Brain microvascular endothelial cell (primary cell): ENCODE measurements at regions not wholly inside any gene's neighbourhood (a gene's known extent, or its start where the extent isn't known, plus 50 kb on each side); places are given as distances from the start of the nearest gene placed in this dataset.
A peak's percentile ranks its signal among the peaks of the same experiment; 100 is the strongest.

Source experiments
- DNase-seq: peaks from one replicate; pipeline ENCODE4 v3.0.0-alpha.2; 2020
- H3K27ac ChIP-seq: fragments of 250-450 bp; sonication (Bioruptor Pico); 2 replicates; pipeline ENCODE4 v1.5.1; 2020; ENCODE audit warnings: mild to moderate bottlenecking, moderate library complexity
- H3K27me3 ChIP-seq: fragments of 250-450 bp; sonication (Bioruptor Pico); replicated peaks from 2 replicates; pipeline ENCODE4 v1.5.1; 2020; ENCODE audit warnings: mild to moderate bottlenecking
- H3K36me3 ChIP-seq: fragments of 250-450 bp; sonication (Bioruptor Pico); replicated peaks from 2 replicates; pipeline ENCODE4 v1.5.1; 2020; ENCODE audit warnings: mild to moderate bottlenecking
- H3K4me3 ChIP-seq: 2 replicates; pipeline ENCODE4 v1.5.1; 2011; ENCODE audit warnings: low read depth, mild to moderate bottlenecking, control low read depth, low read length, moderate library complexity
- CTCF ChIP-seq: IDR thresholded peaks from 2 replicates; pipeline ENCODE4 v1.5.1; 2011; ENCODE audit warnings: low read depth, mild to moderate bottlenecking, moderate library complexity, low read length, control low read depth, inconsistent platforms; ENCODE audit errors: missing control alignments
- in situ Hi-C: cut with HindIII; loops from 2 replicates; pipeline ENCODE4 v1.10.0; 2017; ENCODE audit warnings: low sequenced_read_pairs, low pct_ligation_motif_present

DNA sequence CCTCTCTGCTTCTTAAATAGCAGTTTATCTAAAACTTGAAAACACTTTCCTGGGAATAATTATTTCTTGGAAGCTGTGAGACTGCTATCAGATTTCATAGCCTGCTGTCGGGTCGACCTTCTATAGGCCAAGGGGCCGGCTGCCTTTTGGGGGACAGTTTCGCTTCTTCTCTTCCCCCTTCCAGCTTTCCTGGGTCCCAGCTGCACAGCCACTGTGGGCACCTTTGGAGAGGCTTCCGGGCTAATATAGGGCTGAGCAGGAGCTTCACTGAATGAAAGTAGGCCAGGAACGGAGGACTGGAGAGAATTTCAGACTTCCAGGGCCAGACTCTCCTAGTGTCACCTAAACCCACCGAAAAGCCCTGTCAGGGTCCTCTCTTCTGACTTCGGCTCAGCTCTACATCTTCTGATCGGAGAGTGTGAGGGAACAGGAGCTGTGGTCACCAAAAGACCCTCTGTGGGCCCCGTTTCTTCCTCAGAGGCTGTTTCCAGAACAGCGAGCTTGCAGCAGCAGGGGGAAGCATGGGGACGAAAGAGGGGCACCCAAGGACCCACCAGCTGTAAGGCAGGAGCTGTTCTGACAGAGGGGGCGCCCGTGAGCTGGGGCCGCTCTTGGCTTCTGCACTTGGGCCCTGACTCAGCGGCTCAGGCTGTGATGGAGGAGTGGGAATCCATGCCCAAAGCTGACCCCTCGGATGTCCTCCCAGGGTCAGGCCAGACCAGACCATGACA is 620.6 kb downstream of the BCOR start:
- Histone ChIP-seq H3K36me3 (no peaks in the 10 kb centered on the region), H3K4me3 (no peak overlapping the region), H3K27ac (no peak overlapping the region), H3K27me3 (no peaks in the 10 kb centered on the region)
- TF ChIP-seq CTCF = peak; percentile 45
- no peak for DNase-seq
- in situ Hi-C loops = no loop called here

DNA sequence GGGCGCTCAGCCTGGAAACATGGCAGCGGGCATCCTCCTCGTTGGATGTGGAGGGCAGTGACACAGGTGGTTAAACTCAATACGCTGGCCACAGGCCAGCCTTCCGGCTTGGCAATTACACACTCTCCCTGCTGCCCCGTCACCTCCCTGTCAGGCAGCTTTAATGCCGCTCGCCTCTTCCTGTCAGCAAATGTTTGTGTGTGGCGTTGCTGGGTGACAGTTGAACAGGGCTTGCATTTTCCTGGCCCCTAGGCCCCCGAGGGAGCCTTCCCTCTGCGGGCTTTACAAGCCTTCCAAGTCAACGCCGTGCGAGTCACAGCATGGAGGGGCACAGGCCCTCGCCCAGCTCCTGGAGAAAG is 620.0 kb downstream of the BCOR start:
- no peak for TF ChIP-seq CTCF
- in situ Hi-C loops = no loop called here
- no peaks in the 10 kb centered on the region for H3K27me3 ChIP-seq
- H3K36me3 ChIP-seq = no peaks in the 10 kb centered on the region
- DNase-seq = peak; percentile 9
- H3K27ac ChIP-seq = no peak overlapping the region
- no peak overlapping the region for H3K4me3 ChIP-seq

- no peak for DNase-seq
- Histone ChIP-seq H3K27ac (no peak overlapping the region), H3K36me3 (no peaks in the 10 kb centered on the region), H3K27me3 (no peaks in the 10 kb centered on the region), H3K4me3 (no peak overlapping the region)
- in situ Hi-C loops = no loop called here
- no peak for TF ChIP-seq CTCF
Measured at GRCh38 chrX:39479856-39480255, 617.9 kb downstream of the BCOR start.

- in situ Hi-C loops = no loop called here
- Histone ChIP-seq H3K27me3 (no peaks in the 10 kb centered on the region), H3K27ac (no peak overlapping the region), H3K4me3 (no peak overlapping the region), H3K36me3 (no peaks in the 10 kb centered on the region)
- no peak for DNase-seq
- TF ChIP-seq CTCF = no peak
Measured at GRCh38 chrX:39480963-39481362, 616.8 kb downstream of the BCOR start.

DNA sequence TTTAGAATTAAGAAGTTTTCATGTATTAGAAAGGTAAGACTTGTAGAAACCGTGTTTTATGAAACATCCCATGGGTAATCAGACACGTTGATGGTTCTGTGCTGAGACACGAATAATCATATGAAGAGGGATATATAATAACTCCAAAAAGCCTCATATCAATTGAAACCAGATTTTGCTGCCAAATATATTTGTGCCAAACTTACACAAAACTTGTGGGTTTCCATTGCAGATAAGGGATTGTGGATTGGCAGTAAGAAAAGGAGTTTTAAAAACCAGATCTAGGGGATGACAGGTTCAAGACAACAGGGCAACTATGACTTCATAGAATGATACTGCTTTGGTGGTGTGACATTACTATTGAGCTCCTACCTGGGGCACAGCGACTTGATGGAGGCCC is 616.1 kb downstream of the BCOR start:
- no peak for DNase-seq
- Histone ChIP-seq H3K27me3 (no peaks in the 10 kb centered on the region), H3K36me3 (no peaks in the 10 kb centered on the region), H3K4me3 (no peak overlapping the region), H3K27ac (no peak overlapping the region)
- TF ChIP-seq CTCF = no peak
- in situ Hi-C loops = no loop called here
